ENCODE measurements at regions not wholly inside any gene's neighbourhood (a gene's known extent, or its start where the extent isn't known, plus 50 kb on each side); places are given as distances from the start of the nearest gene placed in this dataset.

- TF ChIP-seq REST (IDR thresholded peaks at IDR 0.05; ENCODE audit: insufficient read depth in 1 of 2, low read depth in 2 of 2, low read length in 1 of 2) (no peak), CTCF (IDR thresholded peaks at IDR 0.05) (no peak), POLR2AphosphoS5 (IDR thresholded peaks at IDR 0.05; ENCODE audit: low read depth, low read length) (no peak)
Observed at GRCh38 chr13:33742321-33742720, 75.6 kb upstream of the RFC3 start.

All from Panc1 (cell line).